Astrocyte of the cerebellum (primary cell): ENCODE measurements at regions not wholly inside any gene's neighbourhood (a gene's known extent, or its start where the extent isn't known, plus 50 kb on each side); places are given as distances from the start of the nearest gene placed in this dataset.

Source experiments
- DNase-seq: peaks from one replicate; pipeline ENCODE4 v3.0.0-alpha.2; 2011; ENCODE audit warnings: low read depth
- H3K4me3 ChIP-seq: 2 replicates; pipeline ENCODE4 v1.5.1; 2011; ENCODE audit warnings: mild to moderate bottlenecking, low read depth, low read length, moderate library complexity
- CTCF ChIP-seq: IDR thresholded peaks from 2 replicates; pipeline ENCODE4 v1.5.1; 2012; ENCODE audit warnings: low read length, low read depth, moderate library complexity, mild to moderate bottlenecking; ENCODE audit errors: missing control alignments
- in situ Hi-C: cut with HindIII; loops from 2 replicates; pipeline ENCODE4 v1.10.0; 2017; ENCODE audit warnings: low sequenced_read_pairs

GRCh38 chr10:30116041-30116491, 56.7 kb upstream of the JCAD start:
- in situ Hi-C loops, result no loop called here

DNA sequence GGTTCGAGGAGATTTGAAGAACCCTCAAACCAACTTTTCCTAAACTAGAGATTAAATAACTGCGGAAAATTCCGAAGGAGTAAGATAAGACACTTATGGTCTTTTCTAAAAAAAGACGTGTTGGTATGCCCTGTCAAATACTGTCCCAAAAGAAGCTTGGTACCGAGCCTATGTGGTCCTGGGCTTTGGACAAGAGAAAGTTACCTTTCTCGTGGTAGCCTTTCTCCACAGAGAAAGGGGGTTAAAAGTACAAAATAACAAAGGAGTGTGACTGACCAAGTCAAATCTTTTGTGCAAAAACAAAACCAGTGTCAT, 56.2 kb upstream of the JCAD start:
- in situ Hi-C loops, result no loop called here
- no peak for TF ChIP-seq CTCF
- no peak for DNase-seq
- H3K4me3 ChIP-seq, result no peak overlapping the region

More at GRCh38 chr10:30116041-30116491, 56.7 kb upstream of the JCAD start:
- no peak overlapping the region for H3K4me3 ChIP-seq
- no peak for DNase-seq
- TF ChIP-seq CTCF, result no peak

GRCh38 chr10:30114881-30115625, 55.7 kb upstream of the JCAD start:
- TF ChIP-seq CTCF, result no peak
- DNase-seq, result no peak
- in situ Hi-C loops, result no loop called here
- H3K4me3 ChIP-seq, result no peak overlapping the region

DNA sequence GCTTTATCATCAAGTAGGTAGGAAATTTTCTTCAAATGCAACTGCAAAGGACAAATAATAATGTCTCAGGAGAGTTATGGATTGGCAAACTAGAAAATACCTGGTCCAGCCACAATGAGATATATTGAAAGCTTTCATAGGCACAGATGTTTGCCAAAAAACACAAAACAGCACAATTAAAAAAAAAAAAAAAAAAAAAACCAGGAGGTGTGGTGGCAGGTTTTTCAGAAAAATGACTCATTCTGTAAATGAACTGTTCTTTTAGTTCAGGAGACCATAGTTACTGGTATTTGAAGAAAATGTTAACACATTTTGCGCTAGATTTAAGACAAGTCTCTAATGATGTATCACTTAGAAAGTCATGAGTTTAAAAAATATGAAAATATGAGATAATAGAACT, 55.0 kb upstream of the JCAD start:
- no peak for DNase-seq
- in situ Hi-C loops, result no loop called here
- no peak overlapping the region for H3K4me3 ChIP-seq
- no peak for TF ChIP-seq CTCF

GRCh38 chr10:30111340-30112022, 52.1 kb upstream of the JCAD start:
- no peak for TF ChIP-seq CTCF
- in situ Hi-C loops, result no loop called here
- DNase-seq, result peak; percentile 74
- no peak overlapping the region for H3K4me3 ChIP-seq
